ENCODE measurements at regions not wholly inside any gene's neighbourhood (a gene's known extent, or its start where the extent isn't known, plus 50 kb on each side); places are given as distances from the start of the nearest gene placed in this dataset.

DNA sequence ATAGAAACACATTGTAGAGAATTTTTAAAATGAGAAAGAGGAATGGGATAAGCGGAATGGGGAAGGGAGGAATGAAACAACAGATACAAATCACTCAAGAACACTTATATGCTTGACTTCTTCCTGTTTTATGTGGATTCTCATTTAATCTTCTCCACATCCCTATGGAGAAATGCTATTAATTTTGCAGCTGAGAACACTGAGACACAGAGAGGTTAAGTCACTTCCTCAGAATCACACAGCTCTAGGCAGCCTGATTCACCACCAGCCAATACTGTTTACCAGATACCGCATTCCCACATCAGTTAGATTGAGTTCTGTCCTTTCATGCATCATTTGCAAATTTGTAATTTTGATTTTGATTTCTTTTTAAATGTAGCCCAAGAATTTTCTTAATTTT lies 170.5 kb downstream of the SH2D4B start:
- TF ChIP-seq, protein P1, sequence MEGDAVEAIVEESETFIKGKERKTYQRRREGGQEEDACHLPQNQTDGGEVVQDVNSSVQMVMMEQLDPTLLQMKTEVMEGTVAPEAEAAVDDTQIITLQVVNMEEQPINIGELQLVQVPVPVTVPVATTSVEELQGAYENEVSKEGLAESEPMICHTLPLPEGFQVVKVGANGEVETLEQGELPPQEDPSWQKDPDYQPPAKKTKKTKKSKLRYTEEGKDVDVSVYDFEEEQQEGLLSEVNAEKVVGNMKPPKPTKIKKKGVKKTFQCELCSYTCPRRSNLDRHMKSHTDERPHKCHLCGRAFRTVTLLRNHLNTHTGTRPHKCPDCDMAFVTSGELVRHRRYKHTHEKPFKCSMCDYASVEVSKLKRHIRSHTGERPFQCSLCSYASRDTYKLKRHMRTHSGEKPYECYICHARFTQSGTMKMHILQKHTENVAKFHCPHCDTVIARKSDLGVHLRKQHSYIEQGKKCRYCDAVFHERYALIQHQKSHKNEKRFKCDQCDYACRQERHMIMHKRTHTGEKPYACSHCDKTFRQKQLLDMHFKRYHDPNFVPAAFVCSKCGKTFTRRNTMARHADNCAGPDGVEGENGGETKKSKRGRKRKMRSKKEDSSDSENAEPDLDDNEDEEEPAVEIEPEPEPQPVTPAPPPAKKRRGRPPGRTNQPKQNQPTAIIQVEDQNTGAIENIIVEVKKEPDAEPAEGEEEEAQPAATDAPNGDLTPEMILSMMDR (IDR thresholded peaks at IDR 0.05; ENCODE audit: low read length, missing control alignments), result no peak

DNA sequence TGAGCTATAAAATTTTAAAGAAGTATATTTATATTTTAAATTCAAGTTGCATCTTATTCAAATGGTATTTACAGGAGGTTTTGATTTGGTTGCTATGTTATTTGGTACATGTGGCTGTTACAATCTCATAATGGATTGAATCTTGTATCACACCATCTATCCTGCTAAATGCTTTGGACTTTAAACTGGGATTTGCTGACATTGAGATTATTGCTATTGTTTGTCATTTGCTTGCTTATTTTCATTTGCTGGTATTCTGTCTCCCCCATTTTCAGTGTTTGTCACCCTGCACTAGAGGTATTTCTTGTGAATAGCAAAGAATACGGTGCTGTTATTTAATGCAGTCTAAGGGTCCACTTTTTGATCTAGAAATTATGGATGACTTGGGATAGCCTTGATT lies 171.1 kb downstream of the SH2D4B start:
- no peak for DNase-seq (ENCODE audit: low read depth)
- TF ChIP-seq, protein P1 (IDR thresholded peaks at IDR 0.05; ENCODE audit: low read length, missing control alignments), result no peak
- no peak overlapping the region for H3K4me3 ChIP-seq (replicated peaks; ENCODE audit: low read depth, low read length)

More for the DNA sequence above, 170.5 kb downstream of the SH2D4B start:
- DNase-seq (ENCODE audit: low read depth), result no peak
- no peak overlapping the region for H3K4me3 ChIP-seq (replicated peaks; ENCODE audit: low read depth, low read length)

DNA sequence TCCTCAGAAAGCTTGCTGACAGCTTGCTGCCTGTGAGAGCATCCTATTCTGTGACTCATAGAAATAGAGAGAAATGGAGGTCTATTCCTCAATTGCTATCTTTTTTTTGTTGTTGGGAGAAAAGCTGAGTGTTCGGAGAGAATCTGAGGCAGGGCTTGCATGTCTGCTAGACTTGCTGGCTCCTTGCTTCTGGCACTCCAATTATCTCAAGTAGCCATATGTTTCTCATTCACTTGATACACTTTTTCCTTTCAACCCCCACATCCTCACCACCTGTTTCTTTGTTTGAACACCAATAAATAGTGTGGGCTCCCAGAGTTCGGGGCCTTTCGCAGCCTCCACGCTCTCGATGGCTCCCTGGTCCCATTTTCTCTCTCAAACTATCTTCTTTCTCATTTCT lies 172.2 kb downstream of the SH2D4B start:
- no peak overlapping the region for H3K4me3 ChIP-seq (replicated peaks; ENCODE audit: low read depth, low read length)
- DNase-seq (ENCODE audit: low read depth), result peak; percentile 8
- TF ChIP-seq, protein P1 (IDR thresholded peaks at IDR 0.05; ENCODE audit: low read length, missing control alignments), result no peak

DNA sequence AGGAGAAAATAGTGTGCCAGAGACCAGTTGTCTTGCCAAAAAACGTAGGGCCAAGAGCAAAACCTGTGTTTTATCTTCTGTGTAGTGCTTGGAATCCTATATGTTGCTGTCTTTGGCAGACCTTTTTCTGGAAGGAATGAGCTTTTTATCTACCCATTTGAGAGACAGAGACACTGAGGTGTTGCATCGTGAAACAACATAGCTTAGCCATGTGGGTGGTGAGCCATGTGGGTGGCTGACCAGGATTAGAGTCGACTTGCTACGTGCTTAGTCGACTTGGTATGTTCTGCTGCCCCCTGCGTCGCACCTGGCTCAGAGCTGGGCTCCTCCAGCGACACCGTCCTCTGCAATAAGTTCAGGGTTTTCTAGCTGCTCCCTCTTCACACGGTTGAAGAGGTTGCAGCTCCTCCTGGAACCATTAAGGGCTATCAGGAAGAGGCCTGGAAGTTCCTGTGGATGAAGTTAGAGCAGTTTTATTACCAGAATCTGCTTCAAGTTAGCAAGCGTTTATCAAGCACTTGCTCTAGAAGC lies 175.8 kb downstream of the SH2D4B start:
- no peak overlapping the region for H3K4me3 ChIP-seq (replicated peaks; ENCODE audit: low read depth, low read length)
- TF ChIP-seq, protein P1 (IDR thresholded peaks at IDR 0.05; ENCODE audit: low read length, missing control alignments), result no peak
- no peak for DNase-seq (ENCODE audit: low read depth)

DNA sequence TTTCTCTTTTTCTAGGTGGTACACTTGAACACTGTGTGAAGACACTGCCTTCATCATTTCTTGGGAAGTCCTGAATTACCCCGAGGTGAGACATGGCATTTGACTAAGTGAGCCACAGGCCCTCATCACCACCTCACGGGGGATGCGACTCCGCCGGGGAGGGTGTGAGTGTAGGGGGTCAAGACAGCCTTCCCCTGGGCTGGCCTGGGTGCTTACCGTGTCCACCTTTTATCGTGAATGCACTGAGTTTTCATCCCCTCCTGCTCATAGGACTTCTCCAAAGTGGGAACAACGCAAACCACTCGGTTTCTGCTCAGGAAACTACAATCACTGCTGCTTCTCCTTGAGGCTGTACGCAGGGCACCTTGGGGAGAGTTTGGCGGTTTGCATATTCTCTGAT lies 176.9 kb downstream of the SH2D4B start:
- no peak overlapping the region for H3K4me3 ChIP-seq (replicated peaks; ENCODE audit: low read depth, low read length)
- TF ChIP-seq, protein P1 (IDR thresholded peaks at IDR 0.05; ENCODE audit: low read length, missing control alignments), result no peak
- no peak for DNase-seq (ENCODE audit: low read depth)

DNA sequence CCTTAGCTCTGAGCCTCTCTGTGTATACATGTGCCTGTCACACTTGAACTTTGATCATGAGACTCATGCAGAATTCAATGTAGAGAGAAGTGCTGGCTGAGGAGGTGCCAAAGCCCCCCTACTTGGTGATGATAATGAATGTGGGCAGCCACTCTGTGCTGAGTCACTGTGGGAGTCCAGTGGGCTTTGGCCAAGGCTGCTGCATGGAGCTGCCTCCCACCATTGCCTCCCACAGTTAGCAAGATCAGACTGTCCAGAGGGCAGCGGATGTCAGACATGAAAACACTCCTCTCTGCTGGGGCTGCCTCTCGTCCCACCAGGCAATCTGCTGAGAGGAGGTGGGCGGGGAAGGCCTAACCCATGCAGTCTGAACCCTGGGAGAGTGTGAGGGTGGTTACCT lies 180.3 kb downstream of the SH2D4B start:
- no peak for DNase-seq (ENCODE audit: low read depth)
- TF ChIP-seq, protein P1 (IDR thresholded peaks at IDR 0.05; ENCODE audit: low read length, missing control alignments), result no peak

DNA sequence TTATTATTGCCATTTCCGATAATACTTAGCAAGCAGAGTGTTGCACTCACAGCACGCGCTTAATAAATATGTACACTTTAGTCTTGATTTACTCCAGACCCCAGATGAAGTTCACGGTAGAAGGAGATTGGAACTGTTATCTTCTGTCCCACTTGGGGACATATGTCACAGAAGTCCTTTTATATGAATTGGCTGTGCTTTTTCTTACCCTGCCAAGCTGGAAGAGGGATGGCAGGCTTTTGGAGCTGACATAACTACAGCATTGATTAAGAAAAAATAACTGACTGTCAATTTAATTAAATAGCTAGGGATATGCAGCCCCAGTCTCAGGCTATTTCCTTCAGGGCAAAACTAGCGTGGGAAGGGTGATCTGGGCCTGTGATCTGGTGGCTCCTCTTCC lies 182.2 kb downstream of the SH2D4B start:
- DNase-seq (ENCODE audit: low read depth), result no peak
- H3K4me3 ChIP-seq (replicated peaks; ENCODE audit: low read depth, low read length), result no peak overlapping the region
- TF ChIP-seq, protein P1 (IDR thresholded peaks at IDR 0.05; ENCODE audit: low read length, missing control alignments), result no peak

More for the DNA sequence above, 180.3 kb downstream of the SH2D4B start:
- no peak overlapping the region for H3K4me3 ChIP-seq (replicated peaks; ENCODE audit: low read depth, low read length)
